ENCODE measurements at regions not wholly inside any gene's neighbourhood (a gene's known extent, or its start where the extent isn't known, plus 50 kb on each side); places are given as distances from the start of the nearest gene placed in this dataset.

GRCh38 chr4:28232376-28232775 lies 1371.7 kb downstream of the STIM2 start:
- no peak for TF ChIP-seq CTCF (IDR thresholded peaks at IDR 0.05; ENCODE audit: insufficient read depth, low read length, poor library complexity, severe bottlenecking)
- Histone ChIP-seq H3K4me3 (replicated peaks; ENCODE audit: low read depth, low read length) (no peak overlapping the region), H3K36me3 (ENCODE audit: control insufficient read depth, insufficient read depth, low read length) (no peaks in the 10 kb centered on the region), H3K27me3 (replicated peaks; ENCODE audit: control insufficient read depth, insufficient read depth, low read length) (no peaks in the 10 kb centered on the region)
- DNase-seq (ENCODE audit: extremely low read depth, insufficient read length): no peak

- no peaks in the 10 kb centered on the region for H3K36me3 ChIP-seq (ENCODE audit: control insufficient read depth, insufficient read depth, low read length)
- no peak for TF ChIP-seq CTCF (IDR thresholded peaks at IDR 0.05; ENCODE audit: insufficient read depth, low read length, poor library complexity, severe bottlenecking)
- DNase-seq (ENCODE audit: extremely low read depth, insufficient read length): no peak
Observed at GRCh38 chr4:28232951-28233350, 1372.3 kb downstream of the STIM2 start.

GRCh38 chr4:28233724-28234123 lies 1373.1 kb downstream of the STIM2 start:
- no peak for DNase-seq (ENCODE audit: extremely low read depth, insufficient read length)
- Histone ChIP-seq H3K36me3 (ENCODE audit: control insufficient read depth, insufficient read depth, low read length) (no peaks in the 10 kb centered on the region), H3K27me3 (replicated peaks; ENCODE audit: control insufficient read depth, insufficient read depth, low read length) (no peaks in the 10 kb centered on the region), H3K4me3 (replicated peaks; ENCODE audit: low read depth, low read length) (no peak overlapping the region)
- TF ChIP-seq CTCF (IDR thresholded peaks at IDR 0.05; ENCODE audit: insufficient read depth, low read length, poor library complexity, severe bottlenecking): no peak

More at GRCh38 chr4:28232951-28233350, 1372.3 kb downstream of the STIM2 start:
- Histone ChIP-seq H3K27me3 (replicated peaks; ENCODE audit: control insufficient read depth, insufficient read depth, low read length) (no peaks in the 10 kb centered on the region), H3K4me3 (replicated peaks; ENCODE audit: low read depth, low read length) (no peak overlapping the region)

- no peaks in the 10 kb centered on the region for H3K36me3 ChIP-seq (ENCODE audit: control insufficient read depth, insufficient read depth, low read length)
- no peak for TF ChIP-seq CTCF (IDR thresholded peaks at IDR 0.05; ENCODE audit: insufficient read depth, low read length, poor library complexity, severe bottlenecking)
- no peak for DNase-seq (ENCODE audit: extremely low read depth, insufficient read length)
- no peaks in the 10 kb centered on the region for H3K27me3 ChIP-seq (replicated peaks; ENCODE audit: control insufficient read depth, insufficient read depth, low read length)
- no peak overlapping the region for H3K4me3 ChIP-seq (replicated peaks; ENCODE audit: low read depth, low read length)
Observed at GRCh38 chr4:28238876-28239275, 1378.2 kb downstream of the STIM2 start.

- Histone ChIP-seq H3K36me3 (ENCODE audit: control insufficient read depth, insufficient read depth, low read length) (no peaks in the 10 kb centered on the region), H3K4me3 (replicated peaks; ENCODE audit: low read depth, low read length) (no peak overlapping the region), H3K27me3 (replicated peaks; ENCODE audit: control insufficient read depth, insufficient read depth, low read length) (no peaks in the 10 kb centered on the region)
- no peak for DNase-seq (ENCODE audit: extremely low read depth, insufficient read length)
- no peak for TF ChIP-seq CTCF (IDR thresholded peaks at IDR 0.05; ENCODE audit: insufficient read depth, low read length, poor library complexity, severe bottlenecking)
Observed at GRCh38 chr4:28241021-28241420, 1380.4 kb downstream of the STIM2 start.

GRCh38 chr4:28247805-28248204 lies 1387.2 kb downstream of the STIM2 start:
- DNase-seq (ENCODE audit: extremely low read depth, insufficient read length): no peak
- no peaks in the 10 kb centered on the region for H3K36me3 ChIP-seq (ENCODE audit: control insufficient read depth, insufficient read depth, low read length)
- TF ChIP-seq CTCF (IDR thresholded peaks at IDR 0.05; ENCODE audit: insufficient read depth, low read length, poor library complexity, severe bottlenecking): no peak
- no peaks in the 10 kb centered on the region for H3K27me3 ChIP-seq (replicated peaks; ENCODE audit: control insufficient read depth, insufficient read depth, low read length)
- no peak overlapping the region for H3K4me3 ChIP-seq (replicated peaks; ENCODE audit: low read depth, low read length)
